Cardiac septum (tissue), 1 donor: ENCODE measurements at regions not wholly inside any gene's neighbourhood (a gene's known extent, or its start where the extent isn't known, plus 50 kb on each side); places are given as distances from the start of the nearest gene placed in this dataset.
"Not testable (repeated sequence)": the region's sequence is repeated elsewhere in the genome, so short reads cannot be mapped to it uniquely, and the experiment has no call there.

Experiments
- DNase-seq: peaks from one replicate; pipeline ENCODE4 v3.0.0-alpha.2; 2020; ENCODE audit warnings: low spot score
- intact Hi-C: fragments of 100-400 bp; cut with DNase I; formaldehyde crosslinking; loops from one replicate; pipeline ENCODE4 v1.14.0; 2022
- donor health status: DM: no; HTN: no; CAD: no.

DNA sequence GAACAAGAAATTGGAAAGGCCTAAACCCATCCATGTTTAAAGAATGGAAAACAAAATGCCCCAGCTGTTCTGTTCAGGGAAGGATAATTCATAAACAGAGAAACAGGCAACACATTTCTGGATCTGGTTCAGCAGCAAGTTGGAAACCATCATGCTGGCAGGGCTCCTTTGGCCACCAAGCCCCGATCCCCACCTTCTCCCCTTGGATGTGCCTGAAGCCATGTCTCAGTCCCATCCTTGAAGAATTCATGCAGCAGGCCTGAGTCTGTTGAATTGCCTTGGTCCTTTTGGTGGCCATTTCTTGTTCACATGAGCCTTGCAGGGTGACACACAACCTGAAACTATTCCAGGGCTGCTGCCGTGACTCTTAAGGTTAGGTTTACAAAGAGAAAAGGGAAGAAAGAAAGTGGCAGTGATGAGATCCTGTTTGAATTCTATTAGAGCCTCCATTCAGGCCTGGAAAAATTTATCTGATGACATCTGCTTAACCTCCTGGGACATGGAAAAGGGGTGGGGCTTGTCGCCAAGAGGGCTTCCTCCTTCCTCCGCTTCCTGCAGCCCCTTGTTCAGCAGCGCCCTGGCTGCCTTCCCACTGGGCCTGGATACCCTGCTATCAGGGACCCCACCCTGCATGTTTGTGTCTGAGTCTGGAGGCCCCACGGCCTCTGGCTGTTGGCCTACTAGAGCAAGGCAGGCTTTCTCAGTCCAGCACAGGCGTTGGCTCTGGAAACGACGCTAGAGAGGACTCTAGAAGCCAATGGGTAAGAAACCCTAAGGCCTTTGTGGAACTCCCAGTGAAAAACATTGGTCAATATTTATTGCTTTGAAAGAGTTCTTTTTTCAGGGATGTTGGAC, 341.9 kb downstream of the C12orf75 start:
- peak; percentile 86 for DNase-seq
- intact Hi-C loops, result loop anchor here (10.0 kb wide), 1 partner anchor 88 kb away; no protein-coding TSS in a partner anchor

DNA sequence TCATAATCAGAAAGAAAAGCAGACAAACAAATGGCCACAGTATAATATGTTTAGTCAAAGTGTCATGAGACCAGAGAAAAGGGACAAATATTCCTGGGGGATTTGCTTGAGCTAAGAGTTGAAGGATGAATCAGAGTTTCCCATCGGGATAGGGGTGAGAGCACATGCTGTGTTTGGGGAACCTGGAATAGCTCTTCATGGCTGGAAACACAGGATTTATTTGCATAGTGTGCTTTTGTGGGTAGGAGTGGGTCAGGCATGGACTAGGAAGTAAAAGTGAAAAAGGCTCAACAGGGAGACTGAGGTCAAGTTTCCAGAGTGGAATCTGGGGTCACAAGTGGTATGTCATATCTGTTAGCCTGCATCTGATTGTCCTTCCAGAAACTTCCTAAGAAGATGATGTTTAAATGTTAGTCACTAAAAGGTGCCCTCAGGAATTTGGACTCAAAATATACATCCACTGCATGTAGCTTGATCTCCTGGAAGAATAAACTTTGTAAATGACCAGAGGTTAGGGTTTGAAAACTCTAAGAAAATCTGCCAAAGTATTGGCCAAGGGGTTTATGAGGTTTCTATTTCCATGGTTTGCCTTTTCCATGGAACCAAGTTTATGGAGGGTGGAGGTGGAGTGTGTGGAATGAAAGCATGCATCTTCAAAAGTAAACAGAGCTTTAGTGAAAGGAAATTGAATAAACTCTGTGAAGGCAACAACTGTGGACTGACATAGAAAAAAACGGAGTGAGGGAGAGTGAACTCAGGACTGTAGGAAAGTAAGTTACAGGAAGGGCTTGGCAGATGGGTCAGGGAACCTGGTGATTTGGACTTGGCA, 344.6 kb downstream of the C12orf75 start:
- no peak for DNase-seq
- intact Hi-C loops, result loop anchor here (10.0 kb wide), 1 partner anchor 90 kb away; no protein-coding TSS in a partner anchor

DNA sequence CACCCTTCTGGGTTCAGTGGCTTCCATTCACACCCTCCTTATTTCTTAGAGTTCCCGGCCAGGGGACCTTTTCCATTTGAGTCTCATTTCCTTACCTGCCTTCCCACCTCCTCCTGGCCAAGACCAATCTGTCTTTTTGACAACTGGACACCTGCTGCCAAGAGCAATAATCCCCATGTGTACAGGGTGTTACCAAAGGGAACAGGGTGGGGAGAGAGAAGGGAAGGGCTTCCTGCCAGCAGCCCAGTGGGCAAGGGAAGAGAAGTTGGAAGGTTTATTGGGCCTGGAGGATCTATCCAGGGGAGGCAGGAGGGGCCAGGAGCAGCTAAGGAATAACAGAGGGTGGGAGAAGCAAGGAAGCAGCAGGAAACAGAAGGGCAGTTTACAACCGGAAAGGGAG, 346.2 kb downstream of the C12orf75 start:
- intact Hi-C loops, result loop anchor here (10.0 kb wide), 1 partner anchor 92 kb away; no protein-coding TSS in a partner anchor
- no peak for DNase-seq

DNA sequence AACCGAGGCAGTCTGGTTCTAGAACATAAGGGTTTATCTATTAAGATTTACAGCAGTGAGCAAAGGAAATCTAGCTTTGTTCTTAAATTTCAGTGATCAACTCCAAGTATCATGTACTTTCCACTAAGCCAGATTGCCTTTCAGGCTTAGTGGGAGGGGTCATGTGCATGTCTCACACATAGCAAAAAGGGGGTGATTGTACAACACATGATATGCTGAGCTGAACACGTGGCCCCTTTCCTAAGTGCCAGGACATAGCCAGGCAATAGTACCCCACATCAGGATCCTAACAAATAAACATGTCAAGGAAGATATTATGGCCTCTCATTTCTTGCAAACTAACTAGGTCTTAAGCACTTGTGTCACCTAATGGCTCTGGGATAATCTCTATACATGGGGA, 347.2 kb downstream of the C12orf75 start:
- intact Hi-C loops, result loop anchor here (10.0 kb wide), 1 partner anchor 93 kb away; no protein-coding TSS in a partner anchor
- DNase-seq, result no peak

DNA sequence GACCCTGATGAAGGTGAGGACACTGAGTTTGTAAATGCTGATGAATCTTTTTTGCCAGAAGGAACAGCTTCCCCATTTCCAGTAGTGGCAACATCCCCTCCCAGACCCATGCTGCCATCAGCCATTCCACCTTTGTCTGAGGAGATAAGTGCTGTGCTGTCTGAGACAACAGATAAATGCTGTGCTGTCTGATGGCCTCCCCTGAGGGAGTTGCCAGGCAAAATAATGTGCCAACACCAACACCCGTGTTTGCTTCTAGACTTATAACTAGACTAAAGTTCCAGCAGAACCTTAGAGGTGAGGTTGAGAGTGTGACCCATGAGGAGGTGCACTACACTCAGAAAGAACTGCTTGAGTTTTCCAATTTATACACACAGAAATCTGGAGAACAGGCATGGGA, 349.5 kb downstream of the C12orf75 start:
- DNase-seq, result no peak
- intact Hi-C loops, result loop anchor here (10.0 kb wide), 1 partner anchor 95 kb away; no protein-coding TSS in a partner anchor

DNA sequence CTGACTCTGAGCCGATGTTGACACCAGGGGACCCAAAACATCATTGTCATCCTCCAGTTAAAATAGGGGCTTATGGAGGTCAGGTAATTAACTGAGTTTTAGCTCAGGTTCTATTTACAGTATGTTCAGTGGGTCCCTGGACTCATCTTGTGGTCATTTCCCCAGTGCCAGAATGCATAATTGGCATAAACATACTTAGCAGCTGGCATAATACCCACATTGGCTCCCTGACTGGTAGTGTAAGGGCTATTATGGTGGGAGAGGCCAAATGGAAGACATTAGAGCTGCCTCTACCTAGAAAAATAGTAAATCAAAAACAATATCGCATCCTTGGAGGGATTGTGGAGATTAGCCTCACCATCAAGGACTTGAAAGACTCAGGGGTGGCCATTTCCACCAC, 350.9 kb downstream of the C12orf75 start:
- intact Hi-C loops, result no loop called here
- no peak for DNase-seq

DNA sequence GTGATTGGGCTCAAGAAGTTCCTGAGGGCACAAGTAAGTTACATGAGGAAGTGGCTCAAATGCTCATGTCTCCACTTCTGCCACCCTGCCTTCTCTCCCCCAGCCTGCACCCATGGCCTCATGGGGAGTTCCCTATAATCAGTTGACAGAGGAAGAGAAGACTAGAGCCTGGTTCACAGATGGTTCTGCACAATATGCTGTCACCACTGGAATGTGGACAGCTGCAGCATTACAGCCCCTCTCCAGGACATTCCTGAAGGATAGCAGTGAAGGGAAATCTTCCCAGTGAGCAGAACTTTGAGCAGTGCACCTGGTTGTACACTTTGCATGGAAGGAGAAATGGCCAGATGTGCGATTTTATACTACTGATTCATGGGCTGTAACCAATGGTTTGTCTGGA, 352.3 kb downstream of the C12orf75 start:
- DNase-seq, intact Hi-C loops: not testable (repeated sequence)

DNA sequence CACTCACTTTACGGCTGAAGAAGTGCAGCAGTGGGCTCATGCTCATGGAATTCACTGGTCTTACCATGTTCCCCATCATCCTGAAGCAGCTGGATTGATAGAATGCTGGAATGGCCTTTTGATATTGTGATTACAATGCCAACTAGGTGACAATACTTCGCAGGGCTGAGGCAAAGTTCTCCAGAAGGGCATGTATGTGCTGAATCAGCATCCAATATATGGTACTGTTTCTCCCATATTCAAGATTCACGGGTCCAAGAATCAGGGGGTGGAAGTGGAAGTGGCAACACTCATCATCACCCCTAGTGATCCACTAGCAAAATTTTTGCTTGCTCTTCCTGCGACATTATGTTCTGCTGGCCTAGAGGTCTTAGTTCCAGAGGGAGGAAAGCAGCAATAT, 353.3 kb downstream of the C12orf75 start:
- intact Hi-C loops, DNase-seq: not testable (repeated sequence)

DNA sequence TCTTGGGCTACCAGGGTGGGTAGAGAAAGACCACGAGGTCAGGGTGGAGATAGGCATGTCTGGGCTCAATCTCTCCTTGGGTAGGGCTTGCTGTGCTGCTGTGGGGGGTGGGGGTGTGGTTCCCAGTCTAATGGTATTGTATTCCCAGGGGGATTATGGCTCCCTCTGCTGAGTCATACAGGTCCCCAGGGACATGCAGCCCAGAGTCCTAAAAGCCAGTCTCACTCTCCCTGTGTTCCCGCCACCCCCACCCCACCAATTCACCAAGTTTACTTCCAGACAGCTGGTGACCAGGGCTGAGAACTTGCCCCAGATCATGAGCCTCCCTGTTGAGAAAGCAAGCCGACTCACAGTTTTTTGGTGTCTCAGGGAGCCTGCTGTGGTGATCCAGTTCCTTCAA, 367.6 kb downstream of the C12orf75 start:
- intact Hi-C loops, result no loop called here
- DNase-seq, result no peak

DNA sequence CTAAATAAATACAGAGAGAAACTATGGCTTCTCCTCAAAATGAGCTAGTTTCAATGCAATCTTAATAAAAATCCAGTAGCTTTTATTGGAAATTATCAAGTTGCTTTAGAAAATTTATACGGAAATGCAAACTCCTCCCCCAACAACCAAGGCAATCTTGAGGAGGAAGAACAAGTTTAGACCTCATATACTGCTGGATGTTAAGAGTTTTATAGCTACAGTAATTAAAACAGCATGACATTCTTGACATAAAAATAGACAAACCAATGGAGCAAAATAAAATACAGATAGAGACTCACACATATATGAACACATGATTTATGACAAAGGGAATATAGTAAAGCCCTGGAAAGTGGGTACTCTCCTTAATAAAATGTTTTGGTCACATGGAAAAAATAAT, 368.7 kb downstream of the C12orf75 start:
- intact Hi-C loops, result no loop called here
- DNase-seq, result no peak

DNA sequence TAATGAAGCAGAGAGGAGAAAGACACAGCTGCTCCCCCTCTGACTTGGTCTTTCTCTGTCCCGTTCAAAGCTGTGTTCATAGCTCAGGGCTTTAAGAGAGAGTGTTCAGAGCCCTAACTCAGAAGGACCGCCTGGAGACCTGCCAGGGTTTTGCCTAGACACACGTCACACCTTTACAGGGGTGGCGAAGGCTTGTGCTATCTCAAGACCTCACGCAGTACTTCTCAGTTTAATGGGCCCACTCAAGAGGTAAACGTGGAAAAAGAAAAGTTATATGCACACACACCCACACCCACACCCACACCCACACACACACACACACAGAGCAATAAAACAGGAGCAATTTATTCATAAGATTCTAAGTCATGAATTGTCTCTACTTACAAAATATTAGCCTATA, 374.3 kb downstream of the C12orf75 start:
- intact Hi-C loops, result loop anchor here (10.0 kb wide), 3 partner anchors 280 to 500 kb away; no protein-coding TSS in a partner anchor
- no peak for DNase-seq

DNA sequence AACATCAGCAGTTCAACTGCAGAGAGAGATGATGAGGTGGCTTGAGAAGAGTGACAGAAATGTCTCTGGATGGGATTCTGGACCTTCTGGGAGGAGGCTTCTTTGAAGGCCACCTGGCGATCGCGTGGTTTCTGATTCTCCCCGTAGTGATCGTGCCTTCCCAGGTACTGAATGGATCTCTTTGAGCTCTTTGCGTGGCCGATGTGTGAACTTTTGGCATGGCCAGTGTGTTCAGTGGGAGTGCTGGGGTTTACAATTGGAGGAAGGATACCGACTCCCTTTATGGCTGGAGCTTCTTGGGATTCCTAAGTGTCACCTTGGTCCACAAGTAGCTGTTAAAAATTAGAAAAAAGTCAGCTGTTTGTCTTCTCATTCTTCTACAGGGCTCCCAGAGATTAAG, 374.7 kb downstream of the C12orf75 start:
- intact Hi-C loops, result loop anchor here (10.0 kb wide), 3 partner anchors 280 to 500 kb away; no protein-coding TSS in a partner anchor
- no peak for DNase-seq

DNA sequence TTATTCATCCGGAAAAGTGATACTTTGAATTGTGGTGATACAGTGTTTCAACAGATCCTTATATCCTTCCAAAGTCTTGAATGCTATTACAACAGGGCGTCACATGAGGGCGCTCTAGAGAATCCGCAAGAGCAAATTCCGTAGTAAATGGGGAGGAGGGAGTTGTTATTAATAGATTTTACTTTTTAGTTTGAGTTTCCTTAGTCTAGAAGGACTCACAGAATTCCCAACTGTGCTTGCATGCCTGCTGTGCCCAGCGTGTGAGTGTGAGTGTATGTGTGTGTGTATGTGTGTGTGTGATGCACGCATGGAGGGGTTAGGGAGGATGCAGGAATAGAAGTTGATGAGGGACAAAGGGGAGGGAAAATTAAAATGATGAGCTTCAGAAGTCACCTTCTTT, 375.3 kb downstream of the C12orf75 start:
- intact Hi-C loops, result loop anchor here (2.0 to 10.0 kb wide), 4 partner anchors 281 to 499 kb away; no protein-coding TSS in a partner anchor
- no peak for DNase-seq

DNA sequence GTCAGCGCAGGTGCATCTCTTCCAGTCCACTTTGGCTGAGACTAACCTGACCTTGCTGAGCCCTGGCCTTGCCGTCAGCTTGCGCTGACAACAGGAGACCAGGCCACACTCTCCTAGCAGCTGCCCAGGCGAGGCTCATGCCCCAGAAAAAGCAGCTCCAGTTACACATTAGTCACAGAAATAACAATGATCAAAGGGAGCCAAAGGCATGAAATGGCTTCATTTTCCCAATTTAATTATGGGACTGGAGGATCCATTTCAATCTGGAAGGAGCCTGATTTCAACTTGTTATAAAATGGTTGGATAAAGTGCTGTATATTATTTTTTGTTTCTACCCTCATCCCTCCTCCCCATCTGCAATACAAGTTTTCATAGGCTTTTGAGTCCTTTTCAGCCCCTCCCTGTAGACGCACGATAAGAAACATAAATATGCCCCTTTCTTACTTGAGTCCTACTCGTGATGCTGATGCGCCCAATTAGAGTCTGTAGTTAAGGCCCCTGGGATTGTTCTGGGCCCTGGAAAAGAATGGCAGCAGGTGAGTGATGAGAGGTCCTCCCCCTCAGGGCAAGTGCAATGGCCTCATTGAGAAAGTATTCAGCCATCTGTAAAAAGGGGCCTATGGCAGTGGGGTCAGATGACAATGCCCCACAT, 376.0 kb downstream of the C12orf75 start:
- DNase-seq, result no peak
- intact Hi-C loops, result loop anchor here (2.0 to 10.0 kb wide), 4 partner anchors 282 to 498 kb away; no protein-coding TSS in a partner anchor

DNA sequence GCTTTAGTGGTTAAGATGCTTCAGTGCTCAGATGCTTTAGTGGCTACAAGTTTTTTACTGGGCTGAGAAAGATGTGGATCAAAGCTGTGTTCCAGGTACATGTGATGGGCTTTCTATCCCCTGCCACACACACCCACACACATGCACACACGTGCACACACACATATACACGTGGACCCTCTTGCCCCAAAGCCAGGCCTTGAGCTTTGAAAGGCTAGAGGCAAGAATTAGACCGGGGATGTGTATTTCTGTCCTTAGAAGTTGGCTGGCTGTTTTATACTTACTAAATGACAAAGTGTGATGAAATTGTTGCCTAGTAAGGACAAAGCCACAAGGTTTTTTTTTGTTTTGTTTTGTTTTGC, 376.5 kb downstream of the C12orf75 start:
- DNase-seq, result no peak
- intact Hi-C loops, result loop anchor here (2.0 to 10.0 kb wide), 4 partner anchors 282 to 498 kb away; no protein-coding TSS in a partner anchor

DNA sequence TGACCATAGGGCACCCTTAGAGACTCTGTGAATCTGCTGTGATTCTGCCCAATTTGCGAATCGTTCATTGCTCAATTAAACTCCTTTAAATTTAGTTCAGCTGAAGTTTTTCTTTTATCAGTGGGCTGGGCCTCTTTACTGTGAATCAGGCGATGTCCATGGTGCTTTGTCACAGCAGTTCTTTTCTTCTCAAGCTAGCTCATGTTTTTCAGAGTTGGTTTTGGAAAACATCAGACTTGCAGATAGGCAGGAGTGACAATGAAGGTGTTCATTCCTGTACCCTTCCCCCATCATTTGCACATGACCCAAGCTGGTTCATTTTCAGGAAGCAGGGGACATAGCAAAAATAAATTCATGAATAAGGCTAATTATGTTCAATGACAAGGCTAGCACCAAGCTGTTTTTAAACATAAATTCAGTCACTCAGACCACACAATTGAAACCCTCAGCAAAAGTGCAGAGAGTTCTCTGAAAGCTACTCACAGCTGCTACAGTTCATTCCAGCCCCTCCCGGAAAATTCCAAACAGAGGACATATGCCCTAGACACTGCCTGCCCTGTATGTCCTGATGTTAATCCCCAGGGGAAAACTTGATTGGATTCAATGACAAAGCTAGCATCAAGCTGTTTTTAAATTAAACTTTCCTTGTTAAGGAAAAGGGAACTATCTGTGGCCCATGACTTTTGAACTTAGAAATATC, 383.3 kb downstream of the C12orf75 start:
- intact Hi-C loops, result no loop called here

DNA sequence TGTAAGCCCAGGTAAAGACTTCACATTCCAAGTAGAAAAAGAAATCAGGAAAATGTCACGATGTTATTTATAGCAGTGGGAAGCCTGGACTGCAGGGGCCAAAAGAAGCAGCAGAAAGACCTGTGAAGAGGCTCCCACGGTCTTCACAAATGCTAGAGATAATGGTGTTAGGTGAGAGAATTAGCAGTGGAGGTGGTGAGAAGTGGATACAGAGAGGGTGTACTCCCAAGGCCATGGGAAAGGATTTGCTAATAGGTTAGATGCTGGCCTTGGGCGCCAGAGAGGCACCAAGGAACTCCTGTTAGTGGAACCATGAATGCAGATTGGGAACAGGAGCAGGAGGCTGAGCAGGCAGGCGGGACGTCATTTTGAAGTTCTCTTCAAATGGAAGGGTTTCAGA, 386.1 kb downstream of the C12orf75 start:
- intact Hi-C loops, result no loop called here
- no peak for DNase-seq

More for the DNA sequence above, 383.3 kb downstream of the C12orf75 start:
- no peak for DNase-seq

DNA sequence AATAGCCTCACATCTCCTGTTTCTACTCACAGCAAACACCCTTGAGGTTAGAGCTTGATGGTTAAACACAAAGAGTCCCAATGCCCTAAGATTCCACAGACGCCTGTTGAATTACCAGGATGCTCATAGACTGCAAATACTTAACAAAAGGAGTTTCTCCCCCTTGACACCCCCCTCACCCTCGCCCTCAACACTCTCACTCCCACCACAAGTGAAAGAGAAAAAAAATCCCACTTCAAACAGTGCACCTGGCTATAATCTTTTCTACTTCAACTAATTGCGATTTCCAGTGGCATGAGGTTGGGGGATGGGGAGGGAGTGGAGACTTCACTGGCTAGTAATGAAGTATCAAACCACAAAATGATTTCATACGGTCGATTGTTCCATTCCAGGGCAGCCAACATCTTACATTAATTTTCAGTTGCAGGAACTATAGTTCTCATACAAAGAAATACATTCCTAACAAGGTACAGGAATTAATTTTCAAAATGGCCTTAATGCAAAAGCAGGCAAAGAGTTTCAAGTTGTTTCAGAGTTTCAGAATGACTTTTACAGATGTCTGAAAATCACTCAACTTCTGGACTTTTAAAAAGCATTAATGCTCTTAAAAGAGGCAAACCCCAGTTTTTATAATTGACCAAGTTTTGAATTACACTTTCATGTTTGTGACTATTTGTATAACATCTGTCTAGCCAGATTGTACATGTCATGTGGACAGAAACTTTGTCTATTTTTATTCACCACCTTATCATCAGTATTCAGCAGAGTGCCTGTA, 390.7 kb downstream of the C12orf75 start:
- no peak for DNase-seq
- intact Hi-C loops, result no loop called here
